Body of pancreas (tissue), 4 donors: ENCODE measurements at regions not wholly inside any gene's neighbourhood (a gene's known extent, or its start where the extent isn't known, plus 50 kb on each side); places are given as distances from the start of the nearest gene placed in this dataset.

Source experiments
- ATAC-seq: fragments of 150-250 bp; one replicate; pipeline ENCODE4 v1.9.1; 2016
- DNase-seq, 4 donors: peaks; one replicate each; pipeline ENCODE4 v3.0.0-alpha.2; 2019
- H3K27ac ChIP-seq, 4 donors: fragments of 200-600 bp; sonication (generic); 1 replicate in 3 of 4; 2 replicates in 1 of 4; pipeline versions ENCODE4 v1.5.1 to v1.6.1; 2016 to 2019; ENCODE audit warnings: mild to moderate bottlenecking in 1 of 4, mixed read lengths in 1 of 4, moderate library complexity in 1 of 4
- H3K27me3 ChIP-seq, 2 donors: fragments of 200-600 bp; sonication (generic); one replicate each; pipeline ENCODE4 v1.6.0; 2016; ENCODE audit warnings: mild to moderate bottlenecking in 1 of 2
- H3K36me3 ChIP-seq, 2 donors: fragments of 200-600 bp; sonication (generic); replicated peaks in 1 of 2; 2 replicates each; pipeline ENCODE4 v1.5.1; 2016; ENCODE audit warnings: low read depth in 2 of 2; ENCODE audit not compliant: insufficient read depth in 1 of 2
- H3K4me1 ChIP-seq: fragments of 200-600 bp; sonication (generic); one replicate; pipeline ENCODE4 v1.6.0; 2016
- H3K4me3 ChIP-seq, 2 donors: fragments of 200-600 bp; sonication (generic); 1 replicate in 1 of 2; 2 replicates in 1 of 2; pipeline ENCODE4 v1.5.1; 2016 to 2019
- H3K9me3 ChIP-seq, 3 donors: fragments of 200-600 bp; sonication (generic); 1 replicate in 2 of 3; 2 replicates in 1 of 3; pipeline ENCODE4 v1.5.1; 2016
- CTCF ChIP-seq, 7 experiments: fragments of 450-650 bp in 4 of 7; fragments of 200-600 bp in 3 of 7; sonication (generic) in 3 of 7; IDR thresholded peaks; one replicate each; pipeline ENCODE4 v1.5.1; 2016 to 2019; ENCODE audit warnings: antibody characterized with exemption in 7 of 7
- POLR2A ChIP-seq, 3 donors: fragments of 450-650 bp; IDR thresholded peaks; one replicate each; pipeline ENCODE4 v1.6.1; 2016; ENCODE audit warnings: antibody characterized with exemption in 3 of 3, mild to moderate bottlenecking in 2 of 3
- WGBS, 2 donors: methylation state at CpG; one replicate each; pipeline ENCODE4 v1.1.5; 2017; 5-methylcytosine and 5-hydroxymethylcytosine counted together
- intact Hi-C: fragments of 100-400 bp; cut with DNase I; formaldehyde crosslinking; loops from one replicate; pipeline ENCODE4 v1.15.1; 2023

GRCh38 chr4:11777447-11777846 lies 348.8 kb upstream of the HS3ST1 start:
- H3K27ac ChIP-seq: no peak overlapping the region
- no peak for DNase-seq
- H3K4me3 ChIP-seq: no peak overlapping the region
- H3K36me3 ChIP-seq: no peaks in the 10 kb centered on the region
- no peak for ATAC-seq
- H3K9me3 ChIP-seq: no peaks in the 10 kb centered on the region
- no peaks in the 10 kb centered on the region for H3K27me3 ChIP-seq
- peaks cover 10% of the 10 kb centered on the region for H3K4me1 ChIP-seq
- no peak for TF ChIP-seq CTCF (IDR thresholded peaks at IDR 0.05)
- no peak for TF ChIP-seq POLR2A (IDR thresholded peaks at IDR 0.05)
- 58 to 70% methylated on average over 3 of the region's 3 CpGs for WGBS, 2 donors
- intact Hi-C loops: no loop called here

- Histone ChIP-seq H3K36me3 (no peaks in the 10 kb centered on the region), H3K4me3 (no peak overlapping the region), H3K27ac (peak overlapping the region in 2 of 4 donors; percentile 30 to 56), H3K9me3 (no peaks in the 10 kb centered on the region), H3K27me3 (no peaks in the 10 kb centered on the region), H3K4me1 (peaks cover 10% of the 10 kb centered on the region)
- DNase-seq: no peak
- intact Hi-C loops: no loop called here
- peak; percentile 73 for ATAC-seq
- whole genome bisulfite sequencing, 2 donors: 43 to 46% methylated on average over 2 of the region's 2 CpGs
- no peak for TF ChIP-seq POLR2A (IDR thresholded peaks at IDR 0.05)
- no peak for TF ChIP-seq CTCF (IDR thresholded peaks at IDR 0.05)
Observed at GRCh38 chr4:11774346-11774745, 345.7 kb upstream of the HS3ST1 start.

- H3K36me3 ChIP-seq: no peaks in the 10 kb centered on the region
- H3K9me3 ChIP-seq: no peaks in the 10 kb centered on the region
- H3K4me3 ChIP-seq: no peak overlapping the region
- intact Hi-C loops: no loop called here
- WGBS, 2 donors: 46 to 52% methylated on average over 3 of the region's 3 CpGs
- no peaks in the 10 kb centered on the region for H3K27me3 ChIP-seq
- peak overlapping the region in 1 of 4 donors; percentile 56 for H3K27ac ChIP-seq
- no peak for DNase-seq
- TF ChIP-seq POLR2A (IDR thresholded peaks at IDR 0.05) (no peak), CTCF (IDR thresholded peaks at IDR 0.05) (no peak)
- no peak for ATAC-seq
- H3K4me1 ChIP-seq: peaks cover 10% of the 10 kb centered on the region
Observed at GRCh38 chr4:11773798-11774197, 345.1 kb upstream of the HS3ST1 start.

GRCh38 chr4:11769434-11769833 lies 340.7 kb upstream of the HS3ST1 start:
- Histone ChIP-seq H3K27ac (no peak overlapping the region), H3K4me3 (no peak overlapping the region), H3K36me3 (no peaks in the 10 kb centered on the region), H3K9me3 (no peaks in the 10 kb centered on the region), H3K4me1 (peaks cover 6% of the 10 kb centered on the region), H3K27me3 (no peaks in the 10 kb centered on the region)
- no peak for TF ChIP-seq POLR2A (IDR thresholded peaks at IDR 0.05)
- TF ChIP-seq CTCF (IDR thresholded peaks at IDR 0.05): no peak
- intact Hi-C loops: no loop called here
- 71 to 80% methylated on average over 3 of the region's 3 CpGs for WGBS, 2 donors
- no peak for ATAC-seq
- peak in 1 of 4 donors; percentile 6 for DNase-seq

GRCh38 chr4:11768251-11768972 lies 339.7 kb upstream of the HS3ST1 start:
- no peaks in the 10 kb centered on the region for H3K27me3 ChIP-seq
- no peaks in the 10 kb centered on the region for H3K4me1 ChIP-seq
- H3K36me3 ChIP-seq: no peaks in the 10 kb centered on the region
- ATAC-seq (no peak), DNase-seq (no peak)
- H3K4me3 ChIP-seq: no peak overlapping the region
- no peak for TF ChIP-seq POLR2A (IDR thresholded peaks at IDR 0.05)
- TF ChIP-seq CTCF (IDR thresholded peaks at IDR 0.05): no peak
- 51 to 52% methylated on average over 7 of the region's 7 CpGs for whole genome bisulfite sequencing, 2 donors
- H3K9me3 ChIP-seq: no peaks in the 10 kb centered on the region
- intact Hi-C loops: no loop called here
- no peak overlapping the region for H3K27ac ChIP-seq
